ENCODE measurements at regions not wholly inside any gene's neighbourhood (a gene's known extent, or its start where the extent isn't known, plus 50 kb on each side); places are given as distances from the start of the nearest gene placed in this dataset.

- TF ChIP-seq CTCF (IDR thresholded peaks at IDR 0.05; ENCODE audit: low read depth, low read length) (no peak), EZH2phosphoT487 (IDR thresholded peaks at IDR 0.05; ENCODE audit: low read depth) (no peak)
These were observed 759.2 kb upstream of the SLITRK1 start for GRCh38 chr13:84641491-84641890.
